H9 (cell line): ENCODE measurements at regions not wholly inside any gene's neighbourhood (a gene's known extent, or its start where the extent isn't known, plus 50 kb on each side); places are given as distances from the start of the nearest gene placed in this dataset.

Experiments used
- DNase-seq: peaks from one replicate; pipeline ENCODE4 v3.0.0-alpha.2; 2017
- H2AFZ ChIP-seq: one replicate; pipeline ENCODE4 v1.6.1; 2013; ENCODE audit warnings: mild to moderate bottlenecking, low read length, control low read depth, moderate library complexity
- H2AK5ac ChIP-seq: 2 replicates; pipeline ENCODE4 v1.6.1; 2013; ENCODE audit warnings: low read length, control low read depth, mixed read lengths; ENCODE audit not compliant: insufficient read length
- H2BK120ac ChIP-seq: one replicate; pipeline ENCODE4 v1.6.1; 2013; ENCODE audit warnings: low read depth, mild to moderate bottlenecking, low read length, control low read depth, inconsistent platforms; ENCODE audit not compliant: poor library complexity, severe bottlenecking
- H2BK12ac ChIP-seq: 2 replicates; pipeline ENCODE4 v1.6.1; 2013; ENCODE audit warnings: low read length, control low read depth, mixed read lengths, low read depth; ENCODE audit not compliant: insufficient read length
- H2BK15ac ChIP-seq: 2 replicates; pipeline ENCODE4 v1.6.1; 2013; ENCODE audit warnings: low read depth, low read length, control low read depth
- H2BK20ac ChIP-seq: one replicate; pipeline ENCODE4 v1.6.1; 2013; ENCODE audit warnings: low read depth, mild to moderate bottlenecking, low read length, control low read depth, inconsistent platforms; ENCODE audit not compliant: poor library complexity, severe bottlenecking
- H2BK5ac ChIP-seq: 2 replicates; pipeline ENCODE4 v1.6.1; 2013; ENCODE audit warnings: low read length, control low read depth, mixed read lengths; ENCODE audit not compliant: insufficient read length
- H3K14ac ChIP-seq: 2 replicates; pipeline ENCODE4 v1.6.1; 2013; ENCODE audit warnings: low read length, control low read depth; ENCODE audit not compliant: insufficient read depth
- H3K18ac ChIP-seq: 2 replicates; pipeline ENCODE4 v1.6.1; 2013; ENCODE audit warnings: low read depth, mild to moderate bottlenecking, mixed read lengths, low read length, control low read depth; ENCODE audit not compliant: insufficient read length
- H3K23ac ChIP-seq: 2 replicates; pipeline ENCODE4 v1.6.1; 2013; ENCODE audit warnings: low read length, control low read depth, mixed read lengths, low read depth; ENCODE audit not compliant: insufficient read length
- H3K23me2 ChIP-seq: 2 replicates; pipeline ENCODE4 v1.6.1; 2013; ENCODE audit warnings: low read depth, mild to moderate bottlenecking, mixed read lengths, low read length, control low read depth; ENCODE audit not compliant: insufficient read length, poor library complexity, severe bottlenecking
- H3K27ac ChIP-seq: 2 replicates; pipeline ENCODE4 v1.5.1; 2013; ENCODE audit warnings: low read length, control low read depth, mixed read lengths, low read depth; ENCODE audit not compliant: insufficient read length
- H3K27me3 ChIP-seq: 2 replicates; pipeline ENCODE4 v1.6.1; 2013; ENCODE audit warnings: low read length, control low read depth, inconsistent platforms; ENCODE audit not compliant: insufficient read depth
- H3K4ac ChIP-seq: 2 replicates; pipeline ENCODE4 v1.6.1; 2013; ENCODE audit warnings: low read depth, mild to moderate bottlenecking, control low read depth, inconsistent platforms, low read length, moderate library complexity
- H3K4me1 ChIP-seq: 2 replicates; pipeline ENCODE4 v1.6.1; 2013; ENCODE audit warnings: low read length, control low read depth, inconsistent platforms; ENCODE audit not compliant: insufficient read depth
- H3K4me2 ChIP-seq: 2 replicates; pipeline ENCODE4 v1.6.1; 2013; ENCODE audit warnings: low read length, control low read depth, mixed read lengths; ENCODE audit not compliant: insufficient read length, insufficient read depth
- H3K56ac ChIP-seq: 2 replicates; pipeline ENCODE4 v1.6.1; 2013; ENCODE audit warnings: low read depth, mild to moderate bottlenecking, mixed read lengths, low read length, control low read depth; ENCODE audit not compliant: insufficient read length
- H3K79me1 ChIP-seq: 2 replicates; pipeline ENCODE4 v1.6.1; 2013; ENCODE audit warnings: low read depth, mild to moderate bottlenecking, moderate library complexity, low read length, control low read depth, inconsistent platforms; ENCODE audit not compliant: insufficient read depth, poor library complexity, severe bottlenecking
- H3K79me2 ChIP-seq: 2 replicates; pipeline ENCODE4 v1.6.1; 2013; ENCODE audit warnings: low read length, control low read depth, inconsistent platforms; ENCODE audit not compliant: insufficient read depth
- H3K9ac ChIP-seq: 2 replicates; pipeline ENCODE4 v1.6.1; 2013; ENCODE audit warnings: low read length, control low read depth, mixed read lengths; ENCODE audit not compliant: insufficient read length; ENCODE audit errors: extremely low read depth
- H3K9me3 ChIP-seq: one replicate; pipeline ENCODE4 v1.6.1; 2013; ENCODE audit warnings: low read depth, low read length, inconsistent platforms; ENCODE audit not compliant: control insufficient read depth
- H3T11ph ChIP-seq: one replicate; pipeline ENCODE4 v1.6.1; 2013; ENCODE audit warnings: mild to moderate bottlenecking, low read length, control low read depth, inconsistent platforms
- H4K20me1 ChIP-seq: one replicate; pipeline ENCODE4 v1.6.1; 2013; ENCODE audit not compliant: control insufficient read depth, insufficient read length, insufficient read depth
- H4K5ac ChIP-seq: 2 replicates; pipeline ENCODE4 v1.6.1; 2013; ENCODE audit warnings: low read depth, mild to moderate bottlenecking, mixed read lengths, low read length, control low read depth; ENCODE audit not compliant: insufficient read length
- H4K8ac ChIP-seq: replicated peaks from 2 replicates; pipeline ENCODE4 v1.6.1; 2013; ENCODE audit warnings: low read length, control low read depth, mixed read lengths, low read depth; ENCODE audit not compliant: insufficient read length
- H4K91ac ChIP-seq: 2 replicates; pipeline ENCODE4 v1.6.1; 2013; ENCODE audit warnings: low read depth, mild to moderate bottlenecking, moderate library complexity, mixed read lengths, low read length, control low read depth; ENCODE audit not compliant: insufficient read length
- H3K27ac Mint-ChIP-seq, 3 experiments: 2 replicates in 2 of 3; 3 replicates in 1 of 3; pipeline ENCODE4 v1.8.0; 2020 to 2021; ENCODE audit warnings: mixed read lengths in 3 of 3, mild to moderate bottlenecking in 1 of 3, moderate library complexity in 1 of 3
- H3K27me3 Mint-ChIP-seq: 2 replicates; pipeline ENCODE4 v1.8.0; 2021; ENCODE audit warnings: low read depth, mild to moderate bottlenecking, moderate library complexity, mixed read lengths
- H3K36me3 Mint-ChIP-seq, 3 experiments: 2 replicates in 2 of 3; 3 replicates in 1 of 3; pipeline ENCODE4 v1.8.0; 2020 to 2021; ENCODE audit warnings: low read depth in 3 of 3, mixed read lengths in 3 of 3; ENCODE audit not compliant: insufficient read depth in 1 of 3
- H3K4me1 Mint-ChIP-seq, 2 experiments: 2 replicates each; pipeline ENCODE4 v1.8.0; 2020; ENCODE audit warnings: mixed read lengths in 2 of 2
- H3K4me3 Mint-ChIP-seq, 2 experiments: 2 replicates in 1 of 2; 3 replicates in 1 of 2; pipeline ENCODE4 v1.8.0; 2020 to 2021; ENCODE audit warnings: mild to moderate bottlenecking in 2 of 2, mixed read lengths in 2 of 2, moderate library complexity in 1 of 2
- H3K9me3 Mint-ChIP-seq, 2 experiments: 2 replicates in 1 of 2; 3 replicates in 1 of 2; pipeline ENCODE4 v1.8.0; 2020; ENCODE audit warnings: mild to moderate bottlenecking in 2 of 2, mixed read lengths in 2 of 2, moderate library complexity in 1 of 2
- CTCF ChIP-seq: fragments of 200-600 bp; sonication (generic); conservative IDR thresholded peaks from 3 replicates; pipeline ENCODE4 v1.8.0; 2021; ENCODE audit warnings: antibody characterized with exemption, mild to moderate bottlenecking
- WGBS: extraction: QIAGEN DNeasy Blood & Tissue Kit; methylation state at CpG from one replicate; pipeline ENCODE4 v1.1.7; 2013; ENCODE audit warnings: missing lambda C conversion rate, low lambda C conversion rate, mixed read lengths; ENCODE audit not compliant: insufficient read length; ENCODE audit errors: extremely low coverage; 5-methylcytosine and 5-hydroxymethylcytosine counted together

GRCh38 chr12:76226956-76227355 lies 121.3 kb downstream of the BBS10 start:
- Histone ChIP-seq H3K14ac (no peak overlapping the region), H2BK5ac (no peak overlapping the region), H3K9me3 (no peaks in the 10 kb centered on the region), H3K27ac (no peak overlapping the region), H3K23ac (no peak overlapping the region), H3K79me2 (no peaks in the 10 kb centered on the region), H3K4ac (no peak overlapping the region), H3K56ac (no peak overlapping the region), H3K18ac (no peak overlapping the region), H4K91ac (no peak overlapping the region), H3K79me1 (no peaks in the 10 kb centered on the region), H3K23me2 (no peaks in the 10 kb centered on the region), H2BK12ac (no peak overlapping the region), H2AFZ (no peak overlapping the region), H2BK120ac (no peak overlapping the region), H3T11ph (no peak overlapping the region), H3K9ac (no peak overlapping the region), H2BK15ac (no peak overlapping the region), H3K4me2 (no peak overlapping the region), H4K5ac (no peak overlapping the region), H4K20me1 (no peaks in the 10 kb centered on the region), H2BK20ac (no peak overlapping the region), H3K4me1 (no peaks in the 10 kb centered on the region), H3K27me3 (no peaks in the 10 kb centered on the region), H4K8ac (no peak overlapping the region), H2AK5ac (no peak overlapping the region)
- Mint-ChIP-seq H3K4me3 (no peak overlapping the region), H3K4me1 (no peaks in the 10 kb centered on the region), H3K9me3 (no peaks in the 10 kb centered on the region), H3K27me3 (no peaks in the 10 kb centered on the region; the same call in 1 of the 2 replicates), H3K27ac (no peak overlapping the region), H3K36me3 (no peaks in the 10 kb centered on the region)
- no CpG with 5 or more reads among the region's 1 CpG for WGBS
- no peak for DNase-seq
- no peak for TF ChIP-seq CTCF
